Fibroblast of skin of right biceps (primary cell): ENCODE measurements at regions not wholly inside any gene's neighbourhood (a gene's known extent, or its start where the extent isn't known, plus 50 kb on each side); places are given as distances from the start of the nearest gene placed in this dataset.

Experiments used
- DNase-seq: peaks from one replicate; pipeline ENCODE4 v3.0.0-alpha.2; 2013

- DNase-seq = no peak
These were observed 115.6 kb upstream of the PTPN1 start for GRCh38 chr20:50394569-50394968.

- peak; percentile 22 for DNase-seq
These were observed 114.9 kb upstream of the PTPN1 start for GRCh38 chr20:50395251-50395729.

DNA sequence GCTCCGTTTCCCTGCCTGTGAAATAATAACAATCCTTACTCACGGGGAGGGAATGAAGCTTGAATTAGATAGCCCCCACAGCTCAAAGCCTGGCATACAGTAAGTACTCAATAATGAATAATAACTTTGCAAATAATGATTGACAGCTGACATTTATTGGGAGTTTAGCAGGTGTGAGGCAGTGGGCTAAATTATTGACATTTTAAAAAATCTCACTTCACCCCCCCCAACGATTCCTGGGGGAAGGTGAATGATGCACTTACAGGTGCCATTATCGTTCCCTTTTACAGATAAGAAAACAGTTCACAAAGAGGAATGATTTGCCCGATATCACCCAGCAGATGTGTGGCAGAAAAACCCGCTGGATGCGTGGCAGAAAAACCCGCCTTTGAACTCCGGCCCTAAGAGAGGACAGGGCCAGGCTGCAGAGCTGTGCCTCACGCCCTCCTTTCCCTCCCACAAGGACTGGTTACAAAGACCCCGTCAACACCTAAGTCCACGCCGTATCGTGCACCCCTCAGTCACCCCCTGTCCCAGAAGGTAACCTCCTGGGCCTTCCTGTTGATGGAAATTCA, 114.2 kb upstream of the PTPN1 start:
- DNase-seq = no peak

GRCh38 chr20:50396623-50397022, 113.6 kb upstream of the PTPN1 start:
- DNase-seq = no peak

- DNase-seq = no peak
These were observed 113.1 kb upstream of the PTPN1 start for GRCh38 chr20:50397058-50397457.

DNA sequence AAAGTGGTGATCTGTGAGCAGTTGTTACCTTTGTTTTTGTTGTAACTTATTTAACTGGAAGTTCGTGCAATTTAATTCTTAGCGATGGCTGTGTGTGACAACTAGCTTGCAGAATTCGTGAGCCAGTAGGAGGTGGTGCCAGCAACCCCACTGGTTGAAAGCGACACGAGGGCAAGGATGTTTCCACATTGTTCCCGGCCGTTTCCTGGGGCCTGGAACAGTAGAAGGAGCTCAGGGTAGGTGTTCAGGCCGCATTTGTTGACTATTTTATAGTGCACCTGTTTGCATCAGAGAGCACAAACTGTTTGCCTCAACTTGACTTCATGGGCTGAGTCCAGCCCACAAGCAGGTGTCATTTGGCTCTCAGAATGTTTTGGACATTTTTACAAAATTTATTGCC, 112.1 kb upstream of the PTPN1 start:
- DNase-seq = no peak

DNA sequence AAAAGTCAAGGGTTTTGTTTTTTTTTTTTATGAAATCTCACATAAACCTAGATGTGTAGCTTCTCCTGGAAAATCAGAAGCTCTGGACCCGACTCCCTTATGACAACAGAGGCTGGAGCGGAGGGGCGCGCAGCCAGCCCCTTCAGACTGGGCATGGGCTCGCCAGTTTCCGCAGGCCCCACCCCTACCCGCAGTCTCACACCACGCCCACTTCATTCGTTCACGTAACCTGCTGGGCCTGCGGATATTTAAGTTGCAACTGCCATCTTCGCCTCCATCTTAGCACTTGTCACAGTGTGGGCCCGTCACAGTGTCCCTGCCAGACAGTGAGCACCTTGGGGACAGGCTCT, 111.7 kb upstream of the PTPN1 start:
- no peak for DNase-seq

DNA sequence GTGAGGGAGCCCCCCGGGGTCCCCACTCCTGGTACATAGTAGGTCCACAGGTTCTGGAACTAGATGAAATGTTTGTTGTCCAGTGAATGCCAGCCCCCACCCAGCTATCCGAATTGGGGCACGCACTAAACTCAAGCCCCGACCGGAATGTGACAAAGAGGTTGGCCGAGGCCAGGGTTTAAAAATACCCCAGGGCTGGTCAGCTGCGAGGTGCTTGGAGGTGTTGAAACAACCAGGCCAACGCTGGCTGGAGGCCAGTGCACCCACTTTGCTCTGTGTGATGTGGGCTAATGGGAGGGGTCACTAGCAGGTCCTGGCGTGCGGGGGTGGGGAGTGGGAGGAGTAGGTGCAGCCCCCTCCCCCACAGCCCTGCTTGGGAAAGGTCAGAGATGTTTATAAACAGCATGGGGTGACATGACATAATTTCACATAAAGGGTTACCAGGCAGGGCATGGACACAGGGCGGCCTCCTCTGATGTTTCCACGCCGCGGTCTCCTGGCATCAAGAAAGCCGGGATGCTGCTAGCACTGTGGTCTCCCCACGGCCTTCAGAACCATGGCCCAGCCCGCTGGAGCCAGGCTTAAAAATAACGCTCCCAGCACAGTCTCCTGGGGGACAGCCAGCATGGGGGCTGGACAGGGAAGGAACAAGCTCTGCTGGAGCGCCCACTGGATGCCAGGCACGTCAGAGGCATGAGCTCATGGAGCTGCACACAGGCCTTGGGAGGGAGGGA, 111.2 kb upstream of the PTPN1 start:
- DNase-seq = no peak

- DNase-seq = no peak
These were observed 110.6 kb upstream of the PTPN1 start for GRCh38 chr20:50399555-50399916.

DNA sequence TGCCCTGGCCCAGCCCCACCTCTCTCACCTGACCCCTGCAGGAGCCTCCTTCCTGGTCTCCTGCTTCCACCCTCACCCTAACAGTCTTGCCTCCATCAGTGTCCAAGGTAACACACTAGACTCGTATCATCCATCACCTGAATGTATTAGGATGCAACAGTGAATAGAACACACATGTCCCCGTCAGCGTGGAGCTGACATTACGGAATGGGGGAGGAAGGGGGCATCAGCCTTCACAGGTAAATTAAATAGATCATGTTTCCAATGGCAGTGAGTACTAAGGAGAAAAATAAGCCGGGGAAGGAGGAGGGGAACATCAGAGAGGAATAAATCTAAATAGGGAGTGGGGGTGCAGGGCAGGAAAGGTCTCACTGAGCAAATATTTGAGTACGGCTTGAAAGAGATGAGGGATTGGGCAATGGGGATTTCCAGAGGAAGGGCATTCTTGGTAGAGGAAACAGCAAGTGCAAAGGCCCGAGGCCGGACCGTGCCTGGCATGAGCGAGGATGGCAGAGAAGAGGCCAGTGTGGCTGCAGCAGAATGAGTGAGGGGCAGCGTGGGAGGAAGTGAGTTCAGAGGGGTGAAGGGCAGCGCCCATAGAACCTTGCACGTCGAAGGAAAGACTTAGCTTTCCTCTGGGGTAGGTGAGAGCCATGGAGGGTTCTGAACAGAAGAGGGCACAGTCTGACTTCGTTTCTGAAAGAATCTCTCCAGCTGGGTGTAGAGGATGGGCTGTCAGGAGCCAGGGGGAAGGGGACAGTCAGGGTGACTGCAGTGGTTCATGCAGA, 110.1 kb upstream of the PTPN1 start:
- no peak for DNase-seq

- DNase-seq = no peak
These were observed 109.2 kb upstream of the PTPN1 start for GRCh38 chr20:50400705-50401586.

DNA sequence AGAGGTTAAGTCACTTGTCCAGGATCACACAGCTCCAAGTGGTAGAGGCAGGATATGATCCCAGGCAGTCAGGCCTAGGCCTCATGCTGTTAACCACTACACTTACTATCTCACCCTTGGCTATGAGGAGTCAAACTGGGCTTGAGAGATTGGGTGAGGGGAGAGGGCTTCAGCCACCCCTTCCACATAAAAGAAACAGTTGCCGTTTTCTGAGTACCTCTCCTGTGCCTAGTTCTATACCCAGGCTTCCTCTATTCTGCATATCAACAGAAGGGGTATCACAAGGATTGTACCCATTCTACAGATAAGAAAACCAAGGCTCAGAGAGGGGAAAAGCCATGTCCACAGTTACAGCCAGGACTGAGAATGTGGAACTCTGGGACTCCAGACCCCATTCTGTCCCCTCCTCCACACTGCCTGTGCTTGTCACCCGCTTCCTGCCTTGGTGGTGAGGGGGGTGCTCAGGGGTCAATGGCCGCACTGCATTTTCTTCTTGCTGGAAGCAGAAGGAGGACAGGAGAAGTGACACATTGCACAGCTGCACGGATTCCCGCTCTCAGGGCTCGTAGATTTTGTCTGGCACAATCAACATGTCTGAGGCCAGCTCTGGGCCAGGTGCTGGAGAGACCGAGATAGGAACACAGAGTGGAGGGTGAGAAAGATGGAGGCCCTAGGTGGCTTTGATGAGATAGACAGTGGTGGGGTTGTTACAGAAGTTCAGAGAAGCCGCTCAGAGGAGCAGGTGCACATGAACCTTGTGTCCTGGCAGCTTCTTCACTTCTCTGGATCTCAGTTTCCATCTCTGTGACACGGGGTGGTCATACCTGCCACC, 108.4 kb upstream of the PTPN1 start:
- DNase-seq = no peak

DNA sequence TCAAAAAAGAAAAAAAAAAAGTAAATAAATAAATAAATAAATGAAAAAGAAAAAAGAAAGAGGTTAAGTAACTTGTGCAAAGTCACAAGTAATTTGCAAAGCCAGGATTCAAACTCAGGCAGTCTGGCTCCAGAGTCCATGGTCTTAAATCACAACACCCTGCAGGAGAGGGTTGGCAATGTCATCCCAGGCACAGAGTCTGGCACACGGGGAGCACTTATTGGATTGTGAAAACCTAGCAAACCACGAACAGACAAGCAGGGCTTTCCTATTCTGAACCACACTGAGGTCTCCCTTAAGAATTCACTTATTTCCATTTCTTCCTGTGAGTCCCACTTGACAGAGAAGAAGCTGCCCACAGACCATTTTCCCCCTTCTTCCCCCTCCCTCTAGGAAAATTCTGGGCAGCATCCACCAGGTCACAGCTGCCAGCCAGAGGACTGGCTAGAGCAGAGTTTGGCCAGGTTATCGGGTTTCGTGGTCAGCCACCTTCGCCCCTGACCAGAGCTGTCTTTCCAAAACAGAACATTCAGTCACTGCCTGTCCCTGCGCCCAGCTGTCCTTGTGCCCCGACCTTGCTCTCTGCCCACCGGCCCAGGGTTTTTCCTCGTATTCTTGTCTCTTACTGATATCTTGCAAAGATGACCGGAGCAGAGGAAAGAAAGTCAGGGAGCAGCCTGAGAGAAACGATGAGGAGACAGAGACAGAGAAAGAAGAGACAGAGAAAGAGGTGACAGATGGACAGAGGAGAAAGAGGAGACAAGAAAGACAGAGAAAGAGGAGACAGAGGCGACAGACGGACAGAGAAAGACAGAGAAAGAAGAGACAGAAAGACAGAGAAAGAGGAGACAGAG, 106.4 kb upstream of the PTPN1 start:
- no peak for DNase-seq

DNA sequence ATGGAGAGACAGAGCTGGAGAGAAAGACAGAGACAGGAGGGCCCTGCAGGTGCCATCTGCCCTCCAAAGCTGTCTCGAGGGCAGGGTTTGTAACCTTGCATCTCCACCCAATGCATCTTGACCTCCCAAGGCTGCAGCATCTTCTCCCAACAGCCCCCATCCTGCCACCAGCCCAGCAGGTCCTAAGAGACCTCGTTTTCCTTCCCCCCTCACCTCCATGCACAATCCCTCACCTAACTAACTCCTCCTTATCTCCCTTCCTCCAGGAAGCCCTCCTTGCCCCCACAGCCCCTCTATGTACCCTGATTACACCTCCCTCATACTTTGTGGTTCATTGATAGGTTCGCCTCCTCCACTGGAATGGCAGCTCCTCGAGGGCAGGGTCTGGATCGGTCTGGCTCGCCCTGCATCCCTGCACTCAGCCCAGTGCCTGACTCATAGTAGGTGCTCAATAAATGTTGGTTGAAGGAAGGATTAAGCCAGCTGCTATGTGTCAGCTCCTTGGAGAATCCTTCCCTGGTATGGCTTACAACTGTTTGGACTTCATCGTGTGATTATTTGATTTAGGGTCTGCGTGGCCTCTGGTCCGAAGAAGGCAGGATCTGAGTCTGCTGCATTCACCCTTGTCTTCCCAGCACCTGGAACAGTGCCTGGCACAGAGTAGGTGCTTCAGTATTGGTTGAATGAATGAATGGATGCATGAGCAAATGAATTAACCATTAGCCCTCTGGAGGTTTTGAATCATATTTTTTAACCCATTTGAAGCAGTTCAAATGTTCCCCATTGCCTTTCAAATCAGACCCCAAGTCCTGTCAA, 105.6 kb upstream of the PTPN1 start:
- DNase-seq = no peak

DNA sequence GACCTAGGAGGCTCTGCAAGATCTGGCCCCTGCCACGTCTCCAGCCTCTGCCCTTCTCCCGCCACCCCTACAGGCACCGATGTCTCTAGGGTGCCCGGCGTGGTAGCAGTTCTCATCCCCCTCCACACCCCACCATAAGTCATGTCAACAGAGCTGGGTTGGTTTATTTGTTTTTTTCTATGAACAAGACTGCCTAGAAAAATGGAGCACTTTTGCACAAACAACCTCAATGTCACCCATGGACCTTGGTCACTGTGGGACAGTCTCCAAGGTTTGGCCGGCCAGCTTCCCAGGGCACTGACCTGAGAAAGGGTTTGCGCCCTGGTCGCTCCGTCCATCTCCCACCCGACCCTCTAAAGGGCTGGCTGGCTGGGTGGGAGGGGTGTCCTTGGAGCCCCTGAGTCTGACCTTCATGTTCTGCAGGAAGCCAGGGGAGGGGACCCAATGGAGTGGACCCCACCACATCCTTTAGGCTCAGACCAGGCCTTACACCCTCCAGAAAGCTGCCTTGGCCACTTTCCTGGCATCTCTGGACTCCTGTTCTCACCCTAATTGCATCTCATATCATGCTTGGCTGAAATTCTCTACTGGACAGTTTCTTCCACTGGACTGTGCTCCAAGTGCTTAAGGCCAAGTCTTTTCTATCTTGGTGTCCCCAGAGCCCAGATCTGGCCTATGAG, 104.8 kb upstream of the PTPN1 start:
- no peak for DNase-seq

DNA sequence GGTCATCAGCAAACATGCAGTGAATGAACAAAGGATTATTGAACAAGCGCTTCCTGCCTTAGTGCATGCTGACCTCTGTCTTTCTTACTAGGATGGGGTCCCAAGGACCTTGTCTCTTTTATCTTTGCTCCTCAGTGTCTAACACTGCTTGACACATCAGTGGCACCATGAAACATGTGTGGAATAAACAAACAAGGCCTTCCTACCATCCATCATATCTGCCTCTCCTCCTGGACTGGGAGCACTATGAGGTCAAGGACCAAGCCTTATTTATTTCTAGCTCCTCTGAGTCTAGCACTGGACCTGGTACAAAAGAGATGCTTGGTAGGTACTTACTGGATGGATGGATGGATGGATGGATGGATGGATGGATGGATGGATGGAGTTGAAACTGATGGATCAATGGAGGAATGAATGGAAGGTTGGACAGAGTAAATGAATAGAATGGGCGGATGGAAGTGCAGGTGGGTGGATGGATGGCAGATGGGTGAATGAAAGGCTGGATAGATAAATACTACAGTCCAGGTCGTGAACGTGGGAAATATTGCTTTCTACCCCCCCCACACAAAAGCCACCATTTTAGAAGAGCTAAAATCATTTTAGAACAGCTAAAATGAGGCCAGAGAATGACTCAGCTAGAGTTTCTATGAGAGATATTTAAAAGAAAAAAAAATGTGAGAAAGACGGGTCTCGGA, 104.1 kb upstream of the PTPN1 start:
- no peak for DNase-seq

DNA sequence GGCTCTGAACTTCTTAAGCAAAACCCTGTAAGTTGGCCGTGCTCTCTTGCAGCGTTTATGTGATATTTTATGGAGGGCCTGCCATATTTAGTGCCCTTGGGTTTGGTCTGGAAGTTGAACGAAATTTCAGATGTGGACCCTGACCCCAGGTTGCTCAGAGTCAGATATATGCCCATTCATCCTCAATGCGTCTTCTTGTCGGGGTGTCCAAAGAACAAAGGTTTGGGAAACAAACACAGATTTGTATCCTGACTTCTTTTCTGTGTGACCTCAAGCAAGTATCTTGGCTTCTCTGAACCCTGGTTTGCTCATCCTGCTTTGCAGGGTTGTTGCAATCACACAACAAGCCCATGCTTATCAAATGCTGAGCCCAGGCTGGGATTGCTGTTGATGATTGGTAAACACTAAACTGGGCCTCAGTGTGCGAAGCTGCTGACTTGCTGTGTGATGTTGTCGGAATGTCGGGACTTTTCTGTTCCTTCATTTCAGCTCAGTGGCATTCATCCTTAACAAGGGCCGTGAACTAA, 103.5 kb upstream of the PTPN1 start:
- no peak for DNase-seq

- no peak for DNase-seq
These were observed 101.4 kb upstream of the PTPN1 start for GRCh38 chr20:50408526-50409364.
